Peyer's patch (tissue), 4 donors: ENCODE measurements at regions not wholly inside any gene's neighbourhood (a gene's known extent, or its start where the extent isn't known, plus 50 kb on each side); places are given as distances from the start of the nearest gene placed in this dataset.

Experiments used
- DNase-seq, 3 donors: peaks; one replicate each; pipeline ENCODE4 v3.0.0-alpha.2; 2017 to 2019
- H3K27ac ChIP-seq, 4 donors: fragments of 200-600 bp; sonication (generic); one replicate each; pipeline ENCODE4 v1.5.1; 2016 to 2019
- H3K27me3 ChIP-seq, 2 donors: fragments of 200-600 bp; sonication (generic); one replicate each; pipeline ENCODE4 v1.5.1; 2019
- H3K36me3 ChIP-seq, 3 donors: fragments of 200-600 bp; sonication (generic); one replicate each; pipeline ENCODE4 v1.5.1; 2016 to 2019
- H3K4me1 ChIP-seq, 4 donors: fragments of 200-600 bp; sonication (generic); one replicate each; pipeline ENCODE4 v1.5.1; 2016 to 2019
- H3K4me3 ChIP-seq, 4 donors: fragments of 200-600 bp; sonication (generic); 1 replicate in 3 of 4; 2 replicates in 1 of 4; pipeline ENCODE4 v1.5.1; 2016 to 2019; ENCODE audit warnings: mild to moderate bottlenecking in 1 of 4
- H3K9me3 ChIP-seq, 4 donors: fragments of 200-600 bp; sonication (generic); one replicate each; pipeline ENCODE4 v1.5.1; 2016 to 2019; ENCODE audit warnings: mild to moderate bottlenecking in 1 of 4
- CTCF ChIP-seq, 6 experiments: fragments of 450-650 bp in 4 of 6; fragments of 200-600 bp in 2 of 6; sonication (generic) in 1 of 6; IDR thresholded peaks; one replicate each; pipeline ENCODE4 v1.5.1; 2017 to 2019; ENCODE audit warnings: antibody characterized with exemption in 6 of 6, mild to moderate bottlenecking in 3 of 6, moderate library complexity in 1 of 6
- POLR2A ChIP-seq, 2 donors: fragments of 450-650 bp; IDR thresholded peaks; one replicate each; pipeline ENCODE4 v1.5.1; 2017; ENCODE audit warnings: antibody characterized with exemption in 2 of 2, mild to moderate bottlenecking in 2 of 2, moderate library complexity in 2 of 2

GRCh38 chr20:47944682-47945081, 159.4 kb upstream of the SULF2 start:
- Histone ChIP-seq H3K36me3 (no peaks in the 10 kb centered on the region), H3K27me3 (no peaks in the 10 kb centered on the region), H3K4me1 (no peaks in the 10 kb centered on the region), H3K9me3 (no peaks in the 10 kb centered on the region), H3K4me3 (no peak overlapping the region), H3K27ac (no peak overlapping the region)
- TF ChIP-seq CTCF (IDR thresholded peaks at IDR 0.05) = no peak
- TF ChIP-seq POLR2A (IDR thresholded peaks at IDR 0.05) = no peak
- no peak for DNase-seq

- no peak overlapping the region for H3K4me3 ChIP-seq
- no peaks in the 10 kb centered on the region for H3K36me3 ChIP-seq
- H3K27me3 ChIP-seq = no peaks in the 10 kb centered on the region
- H3K4me1 ChIP-seq = no peaks in the 10 kb centered on the region
- H3K9me3 ChIP-seq = no peaks in the 10 kb centered on the region
- DNase-seq = no peak
- H3K27ac ChIP-seq = no peak overlapping the region
- TF ChIP-seq POLR2A (IDR thresholded peaks at IDR 0.05) (no peak), CTCF (IDR thresholded peaks at IDR 0.05) (no peak)
Measured at GRCh38 chr20:47941869-47942268, 156.6 kb upstream of the SULF2 start.

DNA sequence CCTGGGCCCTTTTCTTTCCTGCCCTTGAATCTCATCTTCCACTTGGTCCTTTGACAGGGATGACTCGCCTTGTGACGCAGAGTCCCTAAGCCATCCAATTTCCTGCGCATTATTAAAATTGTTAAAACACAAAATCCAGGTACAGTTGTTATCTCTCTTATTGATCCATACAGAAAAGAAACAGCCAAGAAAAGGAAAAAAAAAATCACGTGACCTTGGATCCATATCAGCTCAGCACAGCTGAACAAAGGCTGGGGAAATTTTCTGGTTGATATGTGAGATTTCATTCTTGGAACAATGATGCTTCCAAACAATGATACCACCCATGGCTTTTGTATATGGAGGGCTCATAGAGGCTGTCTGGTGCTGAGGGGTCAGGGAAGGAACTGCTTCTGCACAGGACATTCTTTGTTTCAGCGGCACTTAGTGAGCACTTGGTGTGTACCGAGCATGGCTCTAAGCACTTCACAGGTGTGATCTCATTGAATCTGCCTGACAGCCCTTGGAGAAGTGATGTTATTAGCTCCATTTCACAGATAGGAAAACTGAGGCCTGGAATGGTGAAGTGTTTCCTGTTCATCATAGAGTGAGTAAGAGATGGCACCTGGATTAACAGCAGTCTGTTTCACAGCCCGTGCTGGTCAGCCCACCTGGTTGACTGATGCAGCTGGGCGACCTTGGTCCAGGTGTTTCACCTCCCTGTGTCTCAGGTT, 155.0 kb upstream of the SULF2 start:
- Histone ChIP-seq H3K36me3 (no peaks in the 10 kb centered on the region), H3K27me3 (no peaks in the 10 kb centered on the region), H3K9me3 (no peaks in the 10 kb centered on the region), H3K4me3 (no peak overlapping the region), H3K27ac (no peak overlapping the region), H3K4me1 (no peaks in the 10 kb centered on the region)
- TF ChIP-seq CTCF (IDR thresholded peaks at IDR 0.05) = no peak
- TF ChIP-seq POLR2A (IDR thresholded peaks at IDR 0.05) = no peak
- DNase-seq = no peak

GRCh38 chr20:47936612-47937011, 151.3 kb upstream of the SULF2 start:
- H3K9me3 ChIP-seq = no peaks in the 10 kb centered on the region
- no peaks in the 10 kb centered on the region for H3K27me3 ChIP-seq
- H3K4me1 ChIP-seq = no peaks in the 10 kb centered on the region
- no peak overlapping the region for H3K27ac ChIP-seq
- TF ChIP-seq CTCF (IDR thresholded peaks at IDR 0.05) (no peak), POLR2A (IDR thresholded peaks at IDR 0.05) (no peak)
- DNase-seq = no peak
- no peak overlapping the region for H3K4me3 ChIP-seq
- no peaks in the 10 kb centered on the region for H3K36me3 ChIP-seq

GRCh38 chr20:47934761-47935160, 149.5 kb upstream of the SULF2 start:
- no peak for DNase-seq
- no peaks in the 10 kb centered on the region for H3K4me1 ChIP-seq
- H3K9me3 ChIP-seq = no peaks in the 10 kb centered on the region
- H3K4me3 ChIP-seq = no peak overlapping the region
- no peaks in the 10 kb centered on the region for H3K36me3 ChIP-seq
- TF ChIP-seq POLR2A (IDR thresholded peaks at IDR 0.05) = no peak
- TF ChIP-seq CTCF (IDR thresholded peaks at IDR 0.05) = no peak
- H3K27me3 ChIP-seq = no peaks in the 10 kb centered on the region
- no peak overlapping the region for H3K27ac ChIP-seq

- H3K36me3 ChIP-seq = no peaks in the 10 kb centered on the region
- no peak for DNase-seq
- H3K27ac ChIP-seq = no peak overlapping the region
- H3K4me3 ChIP-seq = no peak overlapping the region
- H3K4me1 ChIP-seq = no peaks in the 10 kb centered on the region
- H3K27me3 ChIP-seq = no peaks in the 10 kb centered on the region
- TF ChIP-seq POLR2A (IDR thresholded peaks at IDR 0.05) (no peak), CTCF (IDR thresholded peaks at IDR 0.05) (no peak)
- no peaks in the 10 kb centered on the region for H3K9me3 ChIP-seq
Measured at GRCh38 chr20:47931443-47931842, 146.2 kb upstream of the SULF2 start.
